BJ (cell line): ENCODE measurements at regions not wholly inside any gene's neighbourhood (a gene's known extent, or its start where the extent isn't known, plus 50 kb on each side); places are given as distances from the start of the nearest gene placed in this dataset.

ENCODE experiments used
- CTCF ChIA-PET: fragments of 350-600 bp; formaldehyde crosslinking; extraction: SDS; loops from one replicate; lab custom pipeline; 2021; ENCODE audit warnings: antibody characterized with exemption, inconsistent platforms; lab: Yijun Ruan, JAX
- POLR2A ChIA-PET: fragments of 300-600 bp; sonication (Branson Sonifier 250); formaldehyde crosslinking; extraction: SDS; loops from one replicate; lab custom pipeline; 2021; ENCODE audit warnings: antibody characterized with exemption; lab: Charles Lee
- DNase-seq: peaks from one replicate; pipeline ENCODE4 v3.0.0-alpha.2; 2011; ENCODE audit warnings: low read depth
- H3K27me3 ChIP-seq: 2 replicates; pipeline ENCODE4 v1.6.0; 2011; ENCODE audit warnings: low read length; ENCODE audit not compliant: control insufficient read depth, insufficient read depth
- H3K36me3 ChIP-seq: 2 replicates; pipeline ENCODE4 v1.5.1; 2011; ENCODE audit warnings: low read length; ENCODE audit not compliant: control insufficient read depth, insufficient read depth
- H3K4me3 ChIP-seq: 2 replicates; pipeline ENCODE4 v1.5.1; 2011; ENCODE audit warnings: low read depth, mild to moderate bottlenecking, control low read depth, low read length
- CTCF ChIP-seq: IDR thresholded peaks from 2 replicates; pipeline ENCODE4 v1.5.1; 2011; ENCODE audit warnings: low read depth, mild to moderate bottlenecking, control low read depth, inconsistent platforms, low read length, moderate library complexity; ENCODE audit not compliant: insufficient read depth

- no peak for DNase-seq
- ChIA-PET CTCF (interaction anchor here (0.6 to 1.1 kb wide), 2 partner anchors 13 to 46 kb away, joined by 3 read pairs; no protein-coding TSS in a partner anchor), POLR2A (no interaction called here)
- no peaks in the 10 kb centered on the region for H3K36me3 ChIP-seq
- H3K4me3 ChIP-seq = no peak overlapping the region
- H3K27me3 ChIP-seq = peaks cover 23% of the 10 kb centered on the region
- no peak for TF ChIP-seq CTCF
These were observed 323.3 kb upstream of the TLE3 start for GRCh38 chr15:70420948-70421482.

GRCh38 chr15:70420086-70420947 is 322.6 kb upstream of the TLE3 start:
- CTCF ChIA-PET = interaction anchor here (0.6 to 1.1 kb wide), 2 partner anchors 14 to 47 kb away, joined by 3 read pairs; no protein-coding TSS in a partner anchor
- no peaks in the 10 kb centered on the region for H3K36me3 ChIP-seq
- no peak overlapping the region for H3K4me3 ChIP-seq
- H3K27me3 ChIP-seq = peaks cover 23% of the 10 kb centered on the region
- no peak for DNase-seq
- POLR2A ChIA-PET = no interaction called here
- no peak for TF ChIP-seq CTCF

GRCh38 chr15:70418943-70419342 is 321.2 kb upstream of the TLE3 start:
- no peak for TF ChIP-seq CTCF
- DNase-seq = no peak
- POLR2A ChIA-PET = no interaction called here
- CTCF ChIA-PET = no interaction called here
- Histone ChIP-seq H3K4me3 (no peak overlapping the region), H3K27me3 (peaks cover 21% of the 10 kb centered on the region), H3K36me3 (no peaks in the 10 kb centered on the region)

GRCh38 chr15:70417535-70417934 is 319.8 kb upstream of the TLE3 start:
- DNase-seq = no peak
- Histone ChIP-seq H3K27me3 (peaks cover 22% of the 10 kb centered on the region), H3K4me3 (no peak overlapping the region), H3K36me3 (no peaks in the 10 kb centered on the region)
- no peak for TF ChIP-seq CTCF
- ChIA-PET POLR2A (no interaction called here), CTCF (interaction anchor here (1.5 kb wide), 1 partner anchor 8 kb away, joined by 3 read pairs; no protein-coding TSS in a partner anchor)

GRCh38 chr15:70416829-70417228 is 319.1 kb upstream of the TLE3 start:
- no peaks in the 10 kb centered on the region for H3K36me3 ChIP-seq
- CTCF ChIA-PET = no interaction called here
- TF ChIP-seq CTCF = no peak
- no peak for DNase-seq
- H3K27me3 ChIP-seq = peaks cover 17% of the 10 kb centered on the region
- POLR2A ChIA-PET = no interaction called here
- no peak overlapping the region for H3K4me3 ChIP-seq
